Transverse colon (tissue), 4 donors: ENCODE measurements at regions not wholly inside any gene's neighbourhood (a gene's known extent, or its start where the extent isn't known, plus 50 kb on each side); places are given as distances from the start of the nearest gene placed in this dataset.

Source experiments
- CTCF ChIP-seq, 5 experiments: fragments of 200-600 bp in 3 of 5; fragments of 450-650 bp in 2 of 5; sonication (generic) in 3 of 5; IDR thresholded peaks; 1 replicate in 2 of 5; 2 replicates in 3 of 5; pipeline ENCODE4 v1.5.1; 2016 to 2017; ENCODE audit warnings: antibody characterized with exemption in 5 of 5, inconsistent platforms in 3 of 5, mild to moderate bottlenecking in 2 of 5, moderate library complexity in 1 of 5
- EP300 ChIP-seq: sonication (generic); formaldehyde crosslinking; IDR thresholded peaks from one replicate; pipeline ENCODE4 v1.6.1; 2017; ENCODE audit warnings: antibody characterized with exemption, low read depth
- POLR2A ChIP-seq: fragments of 450-650 bp; IDR thresholded peaks from one replicate; pipeline ENCODE4 v1.6.1; 2016; ENCODE audit warnings: antibody characterized with exemption, mild to moderate bottlenecking, moderate library complexity
- POLR2AphosphoS5 ChIP-seq, 3 donors: sonication (generic); formaldehyde crosslinking; IDR thresholded peaks; one replicate each; pipeline ENCODE4 v1.6.1; 2016; ENCODE audit warnings: antibody characterized with exemption in 3 of 3

GRCh38 chr12:123035841-123036240 lies 55.4 kb downstream of the ARL6IP4 start:
- no peak for TF ChIP-seq POLR2A
- no peak for TF ChIP-seq CTCF (IDR thresholded peaks at IDR 0.05)
- no peak for TF ChIP-seq POLR2AphosphoS5 (IDR thresholded peaks at IDR 0.05)
- TF ChIP-seq EP300: no peak
